ENCODE measurements at regions not wholly inside any gene's neighbourhood (a gene's known extent, or its start where the extent isn't known, plus 50 kb on each side); places are given as distances from the start of the nearest gene placed in this dataset.
"Not testable (repeated sequence)": the region's sequence is repeated elsewhere in the genome, so short reads cannot be mapped to it uniquely, and the experiment has no call there.

DNA sequence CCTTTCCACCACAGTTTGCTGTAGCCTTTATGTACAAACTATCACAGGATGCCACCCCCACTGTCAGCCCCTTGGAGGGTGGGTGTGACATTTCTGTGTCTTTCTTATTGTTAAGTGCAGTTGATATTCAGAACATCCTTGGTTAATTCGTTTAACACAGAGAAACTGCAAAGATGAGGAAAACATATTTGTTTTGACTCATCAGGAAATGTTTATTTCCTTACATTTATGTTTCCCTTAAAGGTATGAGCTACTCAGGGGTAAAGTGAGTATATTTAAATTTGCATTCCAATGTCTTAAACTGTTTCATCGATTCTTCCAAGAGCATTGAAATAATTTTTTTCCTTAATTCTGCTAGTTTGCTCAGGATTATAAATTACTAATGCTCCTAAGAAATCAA lies 243.4 kb downstream of the RDH14 start:
- no peak for DNase-seq (ENCODE audit: low read depth in 3 of 3)

DNA sequence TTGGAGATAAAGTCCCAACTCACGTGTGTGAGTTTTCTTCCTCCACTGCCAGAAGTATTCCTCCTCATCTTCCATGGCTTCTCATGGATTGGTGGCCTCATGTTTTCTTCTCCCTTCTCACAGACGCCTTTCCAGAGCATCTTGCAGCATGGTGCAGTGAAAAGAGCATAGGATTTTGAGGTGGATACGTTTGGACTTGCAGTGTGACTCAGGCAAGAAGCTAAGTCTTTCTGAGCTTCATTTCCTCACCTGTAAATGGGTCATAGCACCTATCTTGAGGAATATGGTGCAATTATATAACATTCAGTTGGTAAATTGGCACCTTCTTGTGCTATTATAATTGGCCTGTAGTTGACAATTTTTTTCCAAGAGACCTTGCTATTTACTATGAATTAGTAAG lies 247.6 kb downstream of the RDH14 start:
- DNase-seq (ENCODE audit: low read depth in 3 of 3) = no peak

DNA sequence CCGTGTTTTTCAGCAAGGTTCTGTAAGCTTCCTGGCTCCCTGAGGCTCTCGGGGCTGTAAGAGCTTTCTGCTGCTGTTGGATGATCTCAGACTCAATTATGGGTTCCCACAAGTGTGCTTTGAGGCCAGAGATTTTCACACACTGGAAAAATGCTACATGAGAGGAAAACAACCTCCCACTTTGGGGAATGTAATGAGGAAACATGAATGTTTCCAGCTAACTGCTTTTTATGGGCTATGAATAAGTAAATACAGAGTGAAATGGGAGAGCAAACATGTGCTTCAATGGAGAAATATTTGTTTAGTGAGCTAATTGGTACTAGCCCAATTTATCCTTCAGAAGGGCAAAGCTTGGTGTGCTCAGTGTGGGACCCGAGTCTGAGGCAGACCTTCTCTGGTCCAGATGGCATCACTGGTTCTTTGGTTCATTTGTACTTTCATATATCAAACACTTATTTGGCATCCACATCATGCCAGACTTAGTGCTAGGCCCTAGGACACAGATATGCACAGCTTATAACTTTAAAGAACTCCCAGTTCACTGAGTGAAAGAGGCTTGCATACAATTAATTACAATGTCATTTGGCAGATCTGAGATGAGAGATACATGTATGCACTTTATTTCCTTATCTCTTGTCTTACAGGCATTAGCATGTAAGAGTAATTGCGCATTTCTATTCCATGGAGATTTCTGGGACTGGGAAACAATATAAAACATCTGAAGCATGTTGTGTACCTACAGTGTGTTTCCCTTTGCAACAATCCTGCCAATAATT lies 248.8 kb downstream of the RDH14 start:
- no peak for DNase-seq (ENCODE audit: low read depth in 3 of 3)

DNA sequence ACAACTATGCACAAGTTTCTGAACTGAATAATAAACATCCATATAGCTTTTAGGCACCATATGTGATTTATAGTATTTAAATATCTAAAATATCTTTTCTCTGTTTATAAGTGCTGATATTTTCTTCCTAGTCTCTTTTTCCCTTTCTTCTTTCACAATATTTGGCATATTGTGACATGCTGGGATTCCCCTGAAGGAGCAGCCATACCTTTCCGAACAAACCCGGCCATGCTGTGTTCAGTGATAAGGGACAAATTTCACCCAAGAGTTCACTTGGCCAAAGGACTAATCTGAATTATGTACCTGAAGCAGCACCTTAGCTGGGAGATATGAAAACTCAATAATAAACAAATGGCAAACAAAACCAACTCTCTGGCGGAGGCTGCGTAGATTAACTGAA lies 250.8 kb downstream of the RDH14 start:
- no peak for DNase-seq (ENCODE audit: low read depth in 3 of 3)

DNA sequence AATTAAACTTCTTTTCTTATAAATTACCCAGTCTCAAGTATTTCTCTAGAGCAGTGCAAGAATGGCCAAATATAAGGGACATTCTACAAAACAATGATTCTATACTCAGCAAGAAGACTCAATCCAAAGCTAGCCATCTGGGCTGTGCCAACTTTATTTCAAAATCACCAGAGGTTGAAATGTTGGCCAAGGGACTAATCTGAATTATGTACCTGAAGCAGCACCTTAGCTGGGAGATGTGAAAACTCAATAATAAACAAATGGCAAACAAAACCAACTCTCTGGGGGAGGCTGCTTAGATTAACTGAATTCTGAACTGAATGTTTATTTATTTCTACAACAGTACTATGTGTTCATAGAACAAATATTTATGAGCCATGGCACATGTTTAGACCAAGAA lies 251.3 kb downstream of the RDH14 start:
- no peak for DNase-seq (ENCODE audit: low read depth in 3 of 3)

DNA sequence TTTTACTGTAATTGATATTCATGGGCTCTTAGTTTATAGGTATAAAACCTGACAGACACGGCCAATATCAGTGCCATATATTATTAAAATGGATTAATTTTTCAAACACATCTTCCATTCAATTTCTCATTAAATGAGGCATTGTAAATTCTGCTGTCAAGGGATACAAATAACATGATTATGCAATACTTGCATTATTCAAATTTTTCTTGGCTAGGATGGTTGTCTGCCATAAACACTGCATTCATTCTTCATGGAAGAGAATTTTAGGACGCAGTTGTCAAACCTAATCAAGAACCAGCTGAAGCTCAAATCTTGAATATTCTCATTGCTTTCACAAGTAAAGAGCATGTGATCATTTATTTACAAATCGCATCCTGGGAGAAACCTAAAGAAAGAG lies 255.6 kb downstream of the RDH14 start:
- DNase-seq (ENCODE audit: low read depth in 3 of 3) = no peak

DNA sequence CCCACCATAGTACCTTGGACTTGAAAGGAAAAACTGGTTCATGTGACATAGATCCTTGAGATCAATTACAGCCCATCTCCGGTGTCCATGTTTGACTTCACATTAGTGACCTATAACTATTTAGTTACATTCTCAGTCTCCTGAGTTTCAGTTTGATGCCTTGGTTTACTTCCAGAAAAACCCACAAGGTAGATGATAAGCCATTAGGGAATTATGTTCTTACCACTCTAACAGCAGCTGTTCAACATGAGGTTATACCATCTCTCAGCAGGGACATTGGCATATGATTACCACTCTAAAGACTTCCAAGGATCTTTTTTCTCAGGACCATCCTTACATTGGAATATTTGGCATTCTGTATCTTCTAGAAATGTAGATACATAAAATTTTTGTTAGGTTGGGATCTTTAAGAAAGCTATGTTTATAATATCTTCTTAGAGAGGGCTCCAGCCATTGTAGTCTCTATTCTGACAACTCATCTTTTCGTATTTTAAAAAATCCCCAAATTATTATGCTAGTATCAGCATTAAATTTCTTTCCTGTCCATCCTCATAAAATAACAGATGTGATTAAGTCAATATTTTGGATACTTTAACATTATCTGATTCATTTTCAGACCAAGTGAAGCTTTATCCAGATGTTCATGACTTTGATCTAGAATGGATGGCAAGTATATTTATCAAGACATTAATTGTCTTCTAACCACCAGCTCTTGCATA lies 258.9 kb downstream of the RDH14 start:
- DNase-seq (ENCODE audit: low read depth in 3 of 3) = no peak

DNA sequence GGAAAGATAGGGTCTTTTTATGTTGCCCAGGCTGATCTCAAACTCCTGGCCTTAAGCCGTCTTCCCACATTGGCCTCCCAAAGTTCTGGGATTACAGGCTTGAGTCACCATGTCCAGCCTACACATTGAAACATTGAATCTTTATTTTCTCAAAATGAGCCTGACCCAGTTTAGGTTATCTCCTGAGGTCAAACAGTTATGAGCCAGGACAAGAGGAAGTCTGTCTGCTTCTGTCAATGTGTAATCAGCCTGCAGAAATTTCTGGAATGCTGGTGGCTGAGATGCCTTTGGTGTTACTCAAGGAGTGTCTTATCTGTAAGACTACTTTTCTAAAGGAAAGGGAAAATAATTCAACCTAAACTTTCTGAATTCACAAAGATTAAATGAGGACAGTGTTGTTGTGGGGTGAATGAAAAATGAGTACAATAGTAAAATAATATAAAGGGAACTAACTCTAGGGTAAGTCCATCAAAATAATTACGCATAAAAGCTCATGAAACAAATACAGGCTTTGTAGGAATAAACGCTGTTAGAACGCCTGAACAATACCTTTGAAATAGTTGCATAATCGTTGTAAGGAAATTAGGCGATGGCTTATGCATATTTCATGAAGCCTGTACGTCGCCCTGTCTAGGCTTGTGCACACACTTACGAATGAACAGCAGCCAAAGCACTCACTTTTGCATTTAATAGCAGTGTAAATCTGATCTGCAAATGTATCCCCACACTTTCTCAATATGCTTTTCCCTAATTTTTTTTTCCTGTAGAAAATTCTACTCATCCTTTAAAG lies 260.8 kb downstream of the RDH14 start:
- DNase-seq (ENCODE audit: low read depth in 3 of 3) = no peak

DNA sequence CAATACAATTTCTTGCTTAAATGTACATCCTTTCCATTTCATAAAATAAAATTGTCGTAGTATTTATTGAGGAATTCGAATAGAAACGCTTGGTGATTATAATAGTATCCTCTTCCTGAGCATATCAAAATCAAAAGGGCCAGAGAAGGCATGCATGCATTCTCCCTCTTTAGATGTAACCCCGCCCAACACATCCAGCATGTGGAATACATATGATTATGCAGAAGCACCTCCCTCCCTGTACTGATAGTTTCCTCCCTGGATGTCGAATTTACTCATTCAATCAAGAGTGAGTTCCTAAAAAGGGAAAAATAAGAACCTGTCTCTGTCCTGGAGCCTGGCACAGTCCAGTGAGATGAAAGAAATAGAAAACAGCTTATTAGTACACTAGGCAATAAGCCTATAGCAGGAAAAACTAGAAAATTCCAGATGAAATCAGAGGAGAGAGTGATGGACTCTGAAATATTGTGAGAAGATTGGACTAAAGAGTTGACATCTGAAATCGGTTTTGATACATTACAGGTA lies 262.9 kb downstream of the RDH14 start:
- DNase-seq (ENCODE audit: low read depth in 3 of 3) = no peak

DNA sequence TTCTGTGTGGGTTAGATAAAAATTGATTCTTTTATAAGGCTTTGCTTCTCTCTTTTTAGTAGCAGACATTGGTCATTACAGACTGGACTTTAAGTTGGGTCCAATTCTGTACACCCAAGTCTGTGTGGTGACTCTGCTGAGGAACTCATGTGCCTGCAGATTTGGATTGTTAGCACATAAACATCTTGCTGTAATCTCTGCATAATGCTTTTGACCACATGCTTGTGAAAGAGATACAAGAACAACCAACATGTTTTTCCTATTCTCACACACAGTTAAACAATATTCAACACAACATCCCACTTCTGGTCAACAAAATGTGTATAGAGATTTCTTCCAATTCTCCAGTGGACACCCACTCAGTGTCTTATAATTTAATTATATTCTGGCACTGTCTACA lies 270.1 kb downstream of the RDH14 start:
- DNase-seq (ENCODE audit: low read depth in 3 of 3) = no peak

DNA sequence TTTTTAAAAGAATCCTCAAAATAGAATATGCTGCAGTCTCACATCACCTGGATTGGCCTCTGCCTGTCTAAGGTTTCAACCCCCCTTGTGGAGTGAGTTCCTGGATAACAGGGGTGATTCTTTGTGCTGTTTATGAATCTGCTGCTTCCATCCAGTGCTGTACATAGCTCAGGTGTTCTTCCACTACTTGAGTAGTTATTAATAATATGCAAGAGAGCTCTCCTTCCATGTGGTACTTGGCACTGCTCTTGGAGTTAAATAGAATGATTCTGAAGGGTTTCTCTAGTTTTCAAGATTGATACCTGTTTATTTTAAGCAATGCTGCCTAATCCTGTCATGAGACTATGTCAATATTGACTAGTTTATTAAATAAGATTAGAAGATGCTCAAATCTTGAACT lies 273.6 kb downstream of the RDH14 start:
- DNase-seq (ENCODE audit: low read depth in 3 of 3) = no peak

DNA sequence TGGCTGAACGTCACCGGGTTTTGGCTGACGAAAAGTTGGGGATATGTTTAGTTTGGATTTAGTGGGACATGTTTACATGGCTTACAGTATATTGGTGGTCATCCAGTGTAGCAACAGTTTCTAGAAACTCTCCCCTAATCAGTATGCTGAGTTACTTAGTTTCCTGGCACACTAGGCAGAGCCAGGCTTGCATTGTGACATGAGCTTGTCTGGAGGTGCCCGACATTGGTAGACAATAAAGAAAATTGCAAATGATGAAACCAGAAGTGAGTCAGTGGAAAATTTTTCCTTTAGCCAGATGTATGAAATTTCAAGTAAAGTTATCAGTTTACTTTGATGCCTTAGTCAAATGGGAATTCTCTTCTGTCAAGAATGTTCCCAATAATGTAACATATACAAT lies 276.1 kb downstream of the RDH14 start:
- DNase-seq (ENCODE audit: low read depth in 3 of 3) = no peak

DNA sequence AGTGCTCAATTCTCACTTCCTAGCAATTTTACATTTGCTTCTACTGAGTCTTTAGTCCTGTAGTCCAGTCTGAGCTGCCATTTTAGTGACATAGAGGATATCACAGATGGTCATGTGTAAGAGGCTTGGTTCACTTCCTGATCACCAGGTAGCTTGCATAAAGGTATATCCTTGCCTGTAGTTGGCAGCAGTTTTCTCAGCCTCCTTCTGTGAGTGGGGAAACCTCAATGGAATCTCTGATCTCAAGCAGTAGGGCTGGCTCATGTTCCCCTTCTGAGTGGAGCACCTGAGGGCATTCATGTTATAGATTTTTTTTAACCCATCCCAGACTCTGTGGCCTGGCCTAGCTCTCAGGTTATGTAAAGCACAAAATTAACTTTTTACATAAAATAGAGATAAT lies 278.4 kb downstream of the RDH14 start:
- DNase-seq (ENCODE audit: low read depth in 3 of 3) = no peak

DNA sequence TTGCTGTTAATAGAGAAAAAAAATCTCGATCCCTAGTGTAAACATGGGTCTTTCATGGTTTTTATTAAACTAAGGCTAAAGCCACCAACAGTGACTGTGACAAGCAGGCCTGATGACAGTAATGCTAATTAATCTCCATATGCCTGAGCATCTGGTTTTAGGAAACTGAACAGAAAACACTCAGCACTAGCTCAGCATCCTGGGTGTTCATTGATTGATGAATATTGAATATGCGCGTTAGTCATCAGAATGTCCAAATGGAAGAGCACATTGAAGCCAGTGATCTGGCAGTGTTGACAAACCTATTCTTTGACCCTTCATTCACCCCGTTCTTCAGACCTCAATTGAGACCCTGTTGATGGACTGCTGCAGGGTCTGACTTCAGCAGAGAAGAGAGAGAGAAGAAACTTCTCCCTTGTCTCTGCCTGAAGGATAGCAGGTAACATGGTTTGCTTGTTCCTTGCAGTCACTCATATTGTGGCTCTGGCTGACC lies 283.8 kb downstream of the RDH14 start:
- DNase-seq (ENCODE audit: low read depth in 3 of 3) = no peak

DNA sequence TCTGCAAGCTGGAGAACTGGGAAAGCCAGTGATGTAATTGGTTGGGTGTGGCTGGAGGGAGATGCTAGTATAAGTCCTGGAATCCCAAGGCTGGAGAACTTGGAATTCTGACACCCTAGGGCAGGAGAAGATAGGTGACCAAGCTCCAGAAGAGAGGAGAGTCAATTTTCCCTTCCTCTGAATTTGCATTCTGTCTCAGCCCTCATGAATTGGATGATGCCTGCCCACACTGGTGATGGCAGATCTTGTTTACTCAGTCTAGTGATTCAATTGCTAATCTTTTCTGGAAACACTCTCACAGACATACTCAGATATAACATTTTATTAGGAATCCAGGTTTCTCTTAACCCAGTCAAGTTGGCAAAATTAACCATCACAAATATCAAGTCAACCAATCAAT lies 287.2 kb downstream of the RDH14 start:
- DNase-seq (ENCODE audit: low read depth in 3 of 3) = no peak

DNA sequence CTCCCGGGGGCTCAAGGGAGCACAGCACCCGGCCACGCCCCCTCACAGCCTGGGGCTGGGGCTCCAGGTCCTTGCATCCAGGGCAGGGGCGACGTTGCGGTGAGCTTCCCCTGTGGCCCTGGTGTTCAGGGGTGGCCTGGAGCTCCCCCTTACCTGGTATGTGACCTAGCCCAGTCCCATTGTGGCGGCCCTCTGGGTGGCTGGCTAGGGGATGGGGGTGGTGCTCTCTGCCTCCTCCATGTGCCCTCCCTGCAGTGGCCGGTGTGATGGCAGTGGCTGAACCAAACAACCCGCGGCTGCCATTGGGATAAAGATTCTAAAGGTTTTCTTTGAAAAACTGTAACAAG lies 288.3 kb downstream of the RDH14 start:
- no peak for DNase-seq (ENCODE audit: low read depth in 3 of 3)

DNA sequence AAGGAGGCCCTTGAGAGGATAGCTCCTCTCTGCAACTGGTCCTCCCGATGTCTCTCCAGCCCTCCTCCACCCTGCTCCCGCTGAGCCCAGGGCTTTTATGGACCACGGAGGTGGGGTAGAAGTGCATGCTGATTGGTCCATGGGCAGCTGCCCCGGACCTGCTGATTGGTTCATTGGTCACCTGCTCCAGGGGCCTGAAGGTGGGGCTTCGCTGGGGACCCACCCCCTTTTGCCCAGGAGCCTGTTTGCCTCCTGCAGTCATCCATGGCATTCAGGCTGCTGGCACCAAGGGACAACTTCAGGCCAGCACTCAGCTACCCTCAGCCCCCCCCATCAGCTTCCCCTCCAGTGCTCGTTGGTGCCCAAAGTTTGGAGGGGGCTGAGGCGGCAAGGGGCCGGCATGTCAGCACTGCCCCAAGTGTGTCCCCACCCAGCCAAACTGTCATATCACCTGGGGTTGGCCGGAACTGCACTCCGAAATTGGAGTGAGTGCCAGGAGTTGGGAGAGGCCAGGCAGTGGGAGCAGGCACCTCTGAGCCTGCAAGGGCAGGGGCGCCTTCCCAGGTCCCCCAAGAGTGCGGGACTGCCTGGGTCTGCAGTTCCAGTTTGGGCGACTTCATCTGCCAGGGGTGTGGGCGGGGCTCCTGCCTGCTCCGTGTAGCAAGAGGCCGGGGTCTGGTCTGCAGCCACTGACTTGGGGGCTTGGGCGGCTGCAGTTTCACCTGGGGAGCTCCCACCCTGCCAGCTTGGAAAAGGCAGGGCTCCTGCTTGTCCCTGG lies 288.9 kb downstream of the RDH14 start:
- no peak for DNase-seq (ENCODE audit: low read depth in 3 of 3)

DNA sequence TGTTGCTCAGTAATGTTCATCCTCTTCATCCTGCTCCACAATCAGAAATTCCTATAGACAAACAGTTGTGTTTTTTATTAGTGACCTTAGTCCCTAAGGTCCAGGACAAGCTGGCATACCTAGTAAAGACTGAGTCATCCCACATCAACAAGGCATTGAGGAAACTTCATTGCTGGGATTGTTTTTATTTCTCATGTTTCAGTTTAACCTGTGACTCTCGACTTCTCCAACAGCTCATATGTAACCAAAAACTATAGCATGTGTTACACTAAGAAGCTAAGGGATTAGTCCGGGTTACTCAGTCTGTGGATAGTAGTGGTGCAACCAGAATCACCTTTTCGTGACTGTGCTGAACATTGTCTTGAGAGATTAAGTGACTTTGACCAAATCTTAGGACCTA lies 292.1 kb downstream of the RDH14 start:
- no peak for DNase-seq (ENCODE audit: low read depth in 3 of 3)

DNA sequence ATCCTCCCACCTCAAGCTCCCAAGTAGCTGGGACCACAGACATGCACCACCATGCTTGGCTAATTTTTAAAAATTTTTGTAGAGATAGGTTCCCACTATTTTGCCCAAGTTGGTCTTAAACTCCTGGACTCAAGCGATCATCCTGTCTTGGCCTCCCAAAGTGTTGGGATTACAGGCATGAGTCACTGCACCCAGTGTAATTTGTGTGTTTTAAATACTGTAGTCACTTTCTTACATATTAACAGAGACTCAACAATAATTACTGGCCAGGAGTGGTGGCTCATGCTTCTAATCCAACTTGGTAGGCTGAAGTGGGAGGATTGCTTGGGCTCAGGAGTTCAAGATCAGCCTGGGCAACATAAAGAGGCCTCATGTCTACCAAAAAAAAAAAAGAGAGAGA lies 293.0 kb downstream of the RDH14 start:
- no peak for DNase-seq (ENCODE audit: low read depth in 3 of 3)

DNA sequence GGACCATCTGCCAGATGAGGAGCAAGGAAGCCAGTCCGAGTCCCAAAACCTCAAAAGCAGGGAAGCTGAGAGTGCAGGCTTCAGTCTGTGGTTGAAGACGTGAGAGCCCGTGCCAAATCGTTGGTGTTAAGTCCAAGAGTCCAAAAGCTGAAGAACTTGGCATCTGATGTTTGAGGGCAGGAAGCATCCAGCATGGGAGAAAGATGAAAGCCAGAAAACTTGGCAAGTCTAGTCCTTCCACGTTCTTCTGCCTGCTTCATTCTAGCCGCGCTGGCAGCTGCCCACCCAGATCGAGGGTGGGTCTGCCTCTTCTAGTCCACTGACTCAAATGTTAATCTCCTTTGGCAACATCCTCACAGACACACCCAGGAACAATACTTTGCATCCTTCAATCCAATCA lies 293.8 kb downstream of the RDH14 start:
- DNase-seq (ENCODE audit: low read depth in 3 of 3) = not testable (repeated sequence)

All from stimulated activated CD4-positive, alpha-beta T cell treated with anti-CD3 and anti-CD28 coated beads, TNF-alpha, amount 100 ng/mL, for 24 hours (primary cell).